Epithelial cell of prostate (primary cell): ENCODE measurements at regions not wholly inside any gene's neighbourhood (a gene's known extent, or its start where the extent isn't known, plus 50 kb on each side); places are given as distances from the start of the nearest gene placed in this dataset.

ENCODE experiments used
- DNase-seq: peaks from one replicate; pipeline ENCODE4 v3.0.0-alpha.2; 2011; ENCODE audit warnings: low read depth, low spot score
- H3K27ac ChIP-seq: fragments of 450-650 bp; 2 replicates; pipeline ENCODE4 v1.5.1; 2017; ENCODE audit warnings: mild to moderate bottlenecking

DNA sequence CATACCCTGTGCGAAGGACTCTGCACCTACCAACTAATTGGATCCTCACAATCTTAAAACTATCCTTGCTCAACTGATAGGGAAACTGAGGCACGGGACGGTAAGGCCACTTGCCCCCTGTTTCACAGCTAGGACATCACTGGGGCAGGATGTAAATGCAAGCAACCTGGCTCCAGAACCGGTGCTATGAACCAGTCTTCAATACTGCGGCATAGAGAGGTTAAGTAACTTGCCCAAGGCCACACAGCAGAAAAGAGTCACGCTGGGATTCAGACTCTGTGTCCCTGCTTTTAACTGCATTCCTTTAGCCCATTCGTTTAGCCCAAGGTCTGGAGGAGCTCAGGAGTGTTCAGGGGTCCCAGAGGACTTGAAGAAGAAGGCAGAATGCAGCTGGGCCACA is 76.1 kb downstream of the NCOR2 start:
- no peak overlapping the region for H3K27ac ChIP-seq
- DNase-seq, result no peak

DNA sequence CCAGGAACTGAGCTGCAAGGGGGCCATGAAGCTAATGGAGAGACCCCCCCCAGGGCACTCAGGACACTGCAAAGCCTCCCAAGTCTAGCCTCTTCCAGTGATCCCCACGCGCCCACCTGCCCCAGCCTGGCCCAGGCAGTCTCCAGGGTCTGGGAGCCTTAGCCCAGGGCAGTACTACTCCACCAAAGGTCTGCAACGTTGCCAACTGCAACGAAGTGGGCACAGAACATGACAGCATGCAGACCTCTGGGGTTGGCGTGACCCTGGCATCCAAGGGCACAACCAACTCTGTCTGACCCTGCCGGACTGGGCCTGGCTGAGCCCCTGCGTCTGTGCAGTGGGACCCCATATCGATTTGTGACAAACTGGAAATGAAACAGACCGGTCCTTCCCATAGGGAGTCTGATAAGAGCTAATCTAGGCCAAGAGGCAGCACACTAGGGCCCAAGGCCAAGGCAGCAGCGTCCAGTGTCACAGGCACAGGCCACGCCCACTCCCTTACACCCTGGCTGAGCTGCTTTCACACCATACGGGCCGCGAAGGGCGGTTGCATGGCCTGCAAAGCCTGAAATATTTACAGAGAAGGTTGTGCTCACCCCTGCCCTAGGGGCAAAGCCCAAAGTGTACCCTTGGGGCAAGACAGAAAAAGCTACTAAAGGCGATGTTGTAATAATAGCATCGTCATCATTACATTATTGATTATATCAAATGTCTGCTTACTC is 76.7 kb downstream of the NCOR2 start:
- no peak for DNase-seq
- H3K27ac ChIP-seq, result no peak overlapping the region

DNA sequence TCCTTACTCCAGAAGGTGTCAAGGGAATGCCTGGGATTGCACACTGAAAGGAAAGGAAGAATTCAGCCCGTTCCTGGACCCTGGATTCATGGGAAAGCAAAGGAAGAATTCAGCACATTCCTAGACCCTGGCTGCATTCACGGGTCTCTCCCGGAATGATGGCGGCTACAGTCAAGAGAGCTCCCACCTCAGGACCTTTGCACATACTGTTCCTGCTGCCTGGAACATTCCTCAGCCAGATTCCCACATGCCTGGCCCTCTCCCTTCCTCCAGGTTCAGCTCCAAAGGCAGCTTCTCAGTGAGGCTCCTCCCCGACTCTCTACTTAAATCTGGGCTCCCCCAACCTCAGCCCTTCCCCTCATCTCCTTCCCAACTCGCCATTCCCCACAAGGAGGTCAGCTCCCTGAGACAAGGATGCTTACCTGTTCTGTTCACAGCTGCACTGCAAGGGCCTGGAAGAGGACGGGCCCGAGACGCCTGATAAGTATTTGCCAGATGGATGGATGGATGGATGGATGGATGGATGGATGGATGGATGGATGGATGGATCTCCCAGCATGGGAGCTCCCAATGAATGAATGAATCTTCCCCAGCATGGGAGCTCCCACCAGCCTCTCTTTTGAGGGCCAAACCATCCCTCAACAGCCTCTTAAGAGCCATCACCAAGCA is 77.4 kb downstream of the NCOR2 start:
- DNase-seq, result no peak
- H3K27ac ChIP-seq, result no peak overlapping the region

DNA sequence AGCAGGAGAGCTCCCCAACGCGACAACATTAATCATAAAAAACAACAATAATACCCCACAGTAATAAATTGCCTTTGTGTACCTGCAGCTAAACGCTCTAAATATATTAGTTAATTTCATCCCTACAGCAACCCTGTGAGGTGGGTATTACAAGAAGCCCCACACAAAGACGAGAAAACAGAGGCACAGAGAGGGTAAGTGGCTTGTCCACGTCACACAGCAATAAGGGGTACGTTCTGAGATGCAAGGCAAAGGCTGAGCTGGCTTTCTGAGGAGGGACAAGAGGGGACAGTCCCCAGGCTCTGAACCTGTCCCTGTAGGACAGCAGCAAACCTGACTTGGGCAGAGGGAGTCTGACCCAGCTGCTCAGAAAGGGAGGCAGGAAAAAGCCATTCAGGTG is 78.2 kb downstream of the NCOR2 start:
- DNase-seq, result no peak
- no peak overlapping the region for H3K27ac ChIP-seq

DNA sequence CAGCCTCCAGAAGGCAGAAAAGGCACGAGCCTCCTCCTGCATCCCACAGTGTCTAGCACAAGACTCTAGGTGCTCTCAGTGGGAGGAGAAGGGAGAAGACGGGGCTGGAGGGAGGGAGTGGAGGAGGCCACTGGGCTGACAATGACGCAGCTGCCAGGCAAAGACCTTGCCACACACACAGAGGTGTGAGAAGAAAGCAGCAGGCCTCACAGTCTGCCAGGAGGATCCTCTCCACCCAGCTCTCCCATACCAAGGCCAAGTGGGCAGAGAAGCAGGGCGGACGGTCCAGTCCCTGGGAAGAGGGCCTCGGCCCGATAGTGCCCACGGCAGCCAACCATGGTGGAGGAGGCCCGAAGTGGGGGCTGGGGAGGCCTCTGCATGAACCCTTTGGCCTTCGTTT is 78.9 kb downstream of the NCOR2 start:
- no peak overlapping the region for H3K27ac ChIP-seq
- DNase-seq, result no peak

DNA sequence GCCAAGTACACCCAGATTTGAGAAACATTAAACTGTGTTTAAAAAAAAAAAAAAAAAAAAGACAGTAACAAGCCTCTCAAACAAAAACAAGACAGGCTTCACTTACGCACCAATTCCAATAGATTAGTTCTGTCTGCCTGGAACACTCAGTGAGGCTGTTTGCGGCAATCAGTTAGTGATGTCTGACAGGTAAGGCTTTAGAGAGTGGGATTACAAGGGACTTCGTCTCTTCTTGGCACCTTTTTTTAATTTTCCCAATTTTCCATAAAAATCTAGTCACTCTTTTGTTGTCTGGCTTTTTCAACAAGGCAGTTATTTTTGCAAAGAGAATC is 79.6 kb downstream of the NCOR2 start:
- DNase-seq, result no peak
- no peak overlapping the region for H3K27ac ChIP-seq

DNA sequence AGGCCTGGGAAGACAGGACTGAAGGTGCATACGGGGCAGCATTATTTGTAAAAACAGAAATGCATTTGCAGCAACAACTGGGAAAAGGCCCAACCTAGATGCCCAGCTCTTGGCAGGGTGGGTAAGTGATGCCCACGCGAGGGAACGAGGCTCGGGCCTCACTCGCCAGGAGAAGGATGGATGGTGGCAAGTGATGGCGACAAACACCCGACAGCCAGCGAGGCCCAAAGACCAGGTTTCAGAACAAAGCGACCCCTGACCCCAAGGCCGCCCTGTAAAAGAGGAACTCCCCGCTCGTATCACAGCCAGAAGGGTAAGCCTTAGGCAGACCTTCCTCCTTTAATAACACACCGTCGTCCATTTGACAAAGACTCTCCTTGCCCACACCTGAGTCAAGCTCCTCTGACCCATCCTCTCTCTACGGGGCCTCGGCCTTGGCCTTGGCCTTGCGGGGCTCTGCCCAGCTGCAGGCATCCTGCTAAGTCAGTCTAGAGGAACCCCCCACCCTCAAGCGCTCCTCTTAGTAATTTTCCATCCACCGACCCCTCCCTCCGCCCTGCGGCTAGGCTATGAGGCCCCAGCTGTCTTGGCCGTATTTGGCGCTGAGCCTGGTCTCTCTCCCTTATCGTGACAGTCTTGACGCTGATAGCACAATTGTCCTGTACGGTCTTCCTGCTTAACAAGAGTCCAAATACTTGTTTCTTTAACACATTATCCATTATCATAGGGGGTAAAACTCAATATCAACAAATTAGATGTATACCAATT is 80.2 kb downstream of the NCOR2 start:
- no peak overlapping the region for H3K27ac ChIP-seq
- no peak for DNase-seq

DNA sequence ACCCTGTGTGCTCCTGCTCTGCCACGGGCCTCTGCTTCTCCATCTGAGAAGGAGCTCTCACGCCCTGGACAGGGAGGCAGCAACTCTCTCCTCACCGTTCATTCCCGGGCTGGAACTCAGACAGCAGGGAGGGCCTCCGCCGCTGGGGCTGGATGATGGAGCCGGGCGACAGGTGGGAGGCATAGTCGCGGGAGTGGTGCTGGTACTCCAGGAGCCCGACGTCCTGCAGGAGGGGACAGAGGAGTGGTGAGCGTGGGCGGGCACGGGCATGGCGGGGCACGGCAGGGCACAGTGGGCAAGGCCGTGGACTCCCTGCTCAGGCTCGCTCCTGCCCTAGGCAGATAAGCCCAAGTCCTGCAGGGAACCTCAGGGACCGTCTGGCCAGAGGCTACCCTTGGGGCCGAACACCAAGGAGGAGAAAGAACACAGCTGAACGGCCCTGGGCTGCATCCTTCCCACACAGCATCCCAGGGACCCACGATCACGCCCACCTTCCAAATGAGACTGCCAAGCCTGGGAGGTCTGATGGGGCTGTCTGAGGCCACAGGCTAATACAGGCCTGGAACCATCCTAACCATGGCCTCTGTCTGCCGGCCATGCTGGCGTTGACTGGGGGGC is 81.0 kb downstream of the NCOR2 start:
- no peak overlapping the region for H3K27ac ChIP-seq

DNA sequence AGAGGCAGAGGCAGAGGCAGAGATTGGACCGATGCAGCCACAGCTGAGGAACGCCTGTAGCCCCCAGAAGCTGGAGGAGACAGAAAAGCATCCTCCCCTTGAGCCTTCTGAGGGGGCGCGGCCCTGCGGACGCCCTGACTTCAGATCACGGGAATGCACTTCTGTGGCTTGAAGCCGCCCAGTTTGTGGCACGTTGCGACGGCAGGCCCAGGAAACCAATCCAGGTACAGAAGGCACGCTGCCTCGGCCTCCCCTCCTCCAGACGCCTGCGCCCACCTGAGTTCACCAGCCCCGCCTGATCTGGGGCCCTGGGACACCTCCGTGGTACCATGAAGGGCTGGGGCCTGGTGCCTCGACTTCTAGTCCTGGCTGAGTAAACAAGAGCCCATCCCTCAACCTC is 82.0 kb downstream of the NCOR2 start:
- H3K27ac ChIP-seq, result no peak overlapping the region
- no peak for DNase-seq

More for the DNA sequence above, 81.0 kb downstream of the NCOR2 start:
- DNase-seq, result no peak

DNA sequence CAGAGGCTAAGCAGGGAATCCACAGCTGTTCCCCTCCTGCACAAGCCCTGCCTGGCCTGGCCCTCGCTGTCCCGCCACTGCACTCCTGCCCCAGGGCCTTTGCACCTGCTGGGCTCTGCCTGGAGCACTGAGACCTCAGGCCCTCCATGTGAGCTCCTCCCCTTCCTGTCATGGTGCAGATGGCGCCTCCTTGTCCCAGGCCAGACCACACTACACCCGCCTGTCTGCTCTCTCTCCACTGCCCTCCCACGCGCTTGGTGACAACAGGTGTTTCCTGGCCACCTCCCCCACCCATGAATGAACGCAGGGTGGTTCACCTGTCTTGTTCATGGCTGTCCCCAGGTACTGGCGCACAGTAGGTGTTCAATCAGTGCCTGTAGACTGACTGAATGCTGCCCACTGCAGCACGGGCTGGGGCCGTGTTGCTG is 82.9 kb downstream of the NCOR2 start:
- H3K27ac ChIP-seq, result no peak overlapping the region
- DNase-seq, result no peak

DNA sequence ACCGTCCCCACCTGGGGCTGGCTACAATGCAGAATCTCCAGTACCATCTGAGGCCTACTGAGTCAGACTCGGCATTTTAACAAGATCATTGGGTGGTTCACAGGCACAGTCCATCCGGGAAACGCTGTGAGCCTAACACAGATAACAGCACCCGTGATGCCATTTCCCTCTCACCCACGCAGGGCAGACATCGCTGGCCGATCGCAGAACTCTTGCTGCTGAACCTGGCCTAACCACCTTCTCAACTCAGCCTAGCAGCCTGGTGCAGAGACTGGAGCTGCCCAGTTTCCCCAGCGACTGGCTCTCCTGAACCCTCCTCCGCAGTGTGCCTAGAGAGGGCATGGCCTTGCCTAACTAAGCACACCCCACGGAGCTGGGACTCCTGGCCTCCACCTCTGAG is 83.3 kb downstream of the NCOR2 start:
- no peak for DNase-seq
- H3K27ac ChIP-seq, result no peak overlapping the region

DNA sequence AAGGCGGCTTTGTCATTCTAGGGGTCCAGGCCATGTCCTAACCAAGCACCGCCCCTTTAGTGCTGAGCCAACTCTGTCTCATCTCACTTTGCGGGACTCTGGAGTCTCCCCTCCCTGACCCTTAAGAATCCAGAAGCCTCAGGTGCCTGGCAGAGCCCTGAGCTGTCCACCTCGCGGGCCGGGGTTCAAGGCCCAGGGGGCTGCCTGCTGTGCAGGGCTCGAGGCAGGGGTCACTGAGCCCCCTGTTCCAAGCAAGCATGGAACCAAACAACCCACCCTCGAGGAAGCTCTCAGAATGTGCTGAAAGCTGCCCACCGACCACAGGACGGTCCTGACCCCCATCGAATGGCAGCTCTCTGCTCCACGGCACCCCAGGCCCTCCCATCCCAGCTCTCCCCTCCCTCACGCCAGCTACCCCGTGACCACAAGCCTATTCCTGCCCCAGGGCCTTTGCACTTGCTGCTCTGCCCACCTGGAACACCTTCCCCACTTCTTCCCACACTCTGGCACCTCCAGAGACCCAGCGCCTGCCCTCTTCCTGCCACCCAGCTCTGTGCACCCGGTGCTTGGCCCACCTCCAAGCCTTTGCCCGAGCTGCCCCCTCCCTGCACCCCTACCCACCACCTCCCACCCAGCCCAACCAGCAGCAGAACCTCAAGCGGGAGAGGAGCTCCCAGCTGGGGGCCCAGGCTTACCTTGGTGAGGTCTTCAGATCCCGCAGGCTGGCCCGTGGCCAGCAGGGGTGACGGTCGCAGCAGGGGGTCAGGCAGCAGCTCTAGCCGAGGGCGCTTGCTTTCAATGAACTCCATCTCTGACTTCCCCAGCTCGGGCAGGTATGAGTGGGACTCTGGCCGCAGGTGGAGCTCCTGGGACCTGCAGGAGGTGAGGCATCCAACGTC is 84.3 kb downstream of the NCOR2 start:
- no peak overlapping the region for H3K27ac ChIP-seq
- DNase-seq, result no peak

DNA sequence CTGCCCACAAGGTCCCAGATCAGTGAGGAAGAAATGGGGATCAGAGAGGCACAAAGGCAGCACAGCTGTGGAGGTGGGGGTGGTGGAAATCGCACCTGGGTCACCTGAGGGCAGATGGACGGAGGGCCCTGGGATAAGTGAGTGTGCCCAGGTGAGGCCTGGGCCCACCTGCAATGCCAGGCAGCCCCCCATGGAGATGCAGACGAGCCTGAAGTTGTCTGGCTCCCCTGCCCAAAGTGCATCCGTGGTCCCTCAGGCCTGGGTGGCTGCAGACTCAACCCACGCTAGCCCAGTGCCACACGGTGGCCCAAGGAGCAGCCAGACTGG is 84.9 kb downstream of the NCOR2 start:
- DNase-seq, result no peak
- no peak overlapping the region for H3K27ac ChIP-seq

DNA sequence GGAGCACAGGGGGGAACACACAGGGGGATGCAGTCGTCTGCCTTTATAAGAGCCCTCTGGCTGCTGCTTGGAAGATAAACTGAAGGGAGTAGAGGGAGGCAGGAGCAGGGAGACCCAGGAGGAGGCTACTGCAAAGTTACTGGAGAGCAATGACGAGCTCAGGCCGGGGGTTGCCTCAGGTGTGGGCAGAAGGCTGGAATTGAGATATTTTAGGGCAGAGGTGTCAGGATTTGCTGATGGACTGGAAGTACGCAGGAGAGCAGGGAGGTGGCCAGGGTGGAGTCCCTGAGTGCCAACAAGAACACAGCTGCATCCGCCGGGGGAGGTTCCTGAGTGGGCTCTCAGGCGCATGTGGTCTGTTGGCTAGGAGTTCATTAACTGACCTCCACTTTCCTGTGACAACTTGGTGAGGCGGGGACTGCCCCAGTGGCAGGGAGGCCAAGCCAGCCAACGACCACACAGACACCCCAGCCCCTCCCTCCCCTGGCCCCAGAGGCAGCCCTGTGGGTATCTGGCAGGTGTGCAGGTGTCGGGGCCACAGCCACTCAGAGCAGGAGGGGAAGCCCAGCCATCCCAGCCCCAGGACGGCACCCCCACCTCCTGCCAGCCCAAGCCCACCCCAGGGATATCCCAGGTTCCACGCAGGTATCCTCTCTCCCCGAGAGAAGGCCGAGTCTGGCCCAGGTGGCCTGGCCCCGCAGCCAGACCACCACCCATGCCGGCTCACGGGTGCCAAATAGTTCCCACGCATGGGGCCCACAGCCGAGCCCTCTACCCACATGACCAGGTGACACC is 85.4 kb downstream of the NCOR2 start:
- no peak for DNase-seq
- H3K27ac ChIP-seq, result no peak overlapping the region

DNA sequence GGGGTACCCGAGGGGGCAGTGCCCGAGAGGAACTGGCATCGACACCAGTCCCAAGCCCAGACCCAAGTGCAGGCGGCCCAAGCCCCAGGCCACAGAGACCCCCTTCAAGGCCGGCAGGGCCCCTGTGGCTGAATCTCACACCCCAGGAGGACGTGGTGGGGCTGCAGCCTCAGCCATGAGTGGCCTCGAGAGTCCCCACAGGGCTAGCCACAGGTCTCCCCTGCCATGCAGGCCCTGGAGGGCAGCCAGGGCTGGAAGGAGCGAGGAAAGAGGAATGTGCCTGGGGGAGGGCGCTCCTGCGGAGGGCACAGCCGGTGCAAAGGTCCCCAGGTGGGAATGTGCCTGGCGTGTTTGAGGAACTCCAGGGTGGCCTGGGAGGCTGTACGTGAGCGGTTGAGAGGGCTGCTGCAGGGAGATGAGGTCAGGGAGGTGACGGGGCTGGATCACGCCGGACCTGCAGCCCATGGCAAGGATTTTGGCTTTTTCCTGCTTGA is 86.1 kb downstream of the NCOR2 start:
- DNase-seq, result no peak
- H3K27ac ChIP-seq, result no peak overlapping the region

DNA sequence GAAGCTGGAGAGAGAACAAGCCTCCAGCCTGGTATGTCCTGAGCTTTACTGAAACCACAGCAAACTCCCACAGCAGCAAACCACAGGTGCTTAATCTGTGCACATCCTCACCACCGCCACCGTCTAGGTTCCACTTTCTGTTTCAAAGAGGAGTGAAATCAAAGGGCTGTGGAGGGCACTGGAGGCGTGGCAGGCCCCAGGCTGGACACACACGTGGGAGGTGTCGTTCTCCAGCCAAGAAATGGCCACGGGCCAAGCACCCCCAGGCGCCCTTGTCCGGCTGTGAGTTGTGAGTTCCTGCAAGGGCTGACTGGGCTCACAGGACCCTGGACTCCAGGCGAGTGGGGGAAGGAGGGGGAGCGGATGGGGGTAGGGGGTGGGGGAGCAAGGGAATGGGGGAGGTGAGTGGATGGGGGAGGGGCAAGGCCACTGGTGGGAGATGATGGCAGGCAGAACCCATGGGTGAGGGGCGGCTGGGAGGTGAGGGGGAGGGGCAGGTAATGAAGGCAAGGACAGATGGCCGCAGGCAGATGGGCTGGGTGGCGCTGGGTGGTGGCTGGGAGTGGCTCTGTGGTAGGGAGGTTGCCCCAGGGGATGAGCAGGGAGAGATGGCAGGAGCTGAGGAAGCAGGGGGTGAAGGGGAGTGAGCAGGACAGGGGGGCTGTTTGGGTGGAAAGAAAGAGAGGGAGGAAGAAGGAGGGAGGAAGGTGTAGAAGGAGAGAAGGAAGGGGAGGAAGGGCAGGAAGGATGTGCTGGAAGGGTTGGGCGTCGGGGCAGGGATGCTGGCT is 86.7 kb downstream of the NCOR2 start:
- no peak overlapping the region for H3K27ac ChIP-seq
- DNase-seq, result no peak

DNA sequence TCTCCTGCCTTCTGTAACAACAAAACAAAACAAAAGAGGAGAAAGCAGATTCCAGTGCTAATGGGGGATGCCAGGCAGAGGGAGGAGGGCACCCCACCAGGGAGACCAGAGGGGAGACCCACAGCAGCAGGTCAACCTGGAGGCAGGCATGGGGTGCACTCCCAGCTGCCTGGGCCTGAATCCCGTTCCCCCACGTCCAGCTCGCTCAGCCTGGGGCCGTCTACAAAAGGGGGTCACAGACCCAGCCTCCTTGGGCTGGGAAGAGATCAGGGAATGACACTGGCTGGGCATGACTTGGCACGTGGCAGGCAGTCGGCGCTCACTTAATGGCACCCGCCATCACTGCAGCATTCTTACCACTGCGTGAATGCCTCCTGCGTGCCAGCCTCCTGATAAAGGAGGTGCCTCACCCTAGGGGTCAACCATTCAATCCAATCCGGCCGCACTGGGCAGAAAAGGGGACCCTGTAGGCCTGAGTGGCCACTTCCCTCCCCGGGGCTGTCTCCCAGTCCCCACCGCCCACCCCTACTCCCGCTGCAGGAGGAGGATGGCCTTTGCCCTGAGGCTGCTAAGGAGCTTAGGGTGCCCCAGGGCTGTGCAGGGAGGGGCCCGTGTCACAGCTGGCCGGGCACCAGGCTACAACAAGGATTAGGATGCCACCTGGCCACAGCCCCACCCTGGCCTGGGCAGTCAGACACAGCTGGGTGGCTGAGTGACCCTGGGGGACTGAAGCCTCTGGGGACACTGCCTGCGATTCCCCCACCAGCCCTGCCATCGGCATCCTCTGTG is 87.5 kb downstream of the NCOR2 start:
- H3K27ac ChIP-seq, result no peak overlapping the region
- DNase-seq, result no peak
